Middle frontal gyrus (tissue), 1 donor: ENCODE measurements at regions not wholly inside any gene's neighbourhood (a gene's known extent, or its start where the extent isn't known, plus 50 kb on each side); places are given as distances from the start of the nearest gene placed in this dataset.
A peak's percentile ranks its signal among the peaks of the same experiment; 100 is the strongest.

Experiments
- DNase-seq: peaks from one replicate; pipeline ENCODE4 v3.0.0-alpha.2; 2015; ENCODE audit warnings: low spot score; ENCODE audit errors: extremely low spot score

DNA sequence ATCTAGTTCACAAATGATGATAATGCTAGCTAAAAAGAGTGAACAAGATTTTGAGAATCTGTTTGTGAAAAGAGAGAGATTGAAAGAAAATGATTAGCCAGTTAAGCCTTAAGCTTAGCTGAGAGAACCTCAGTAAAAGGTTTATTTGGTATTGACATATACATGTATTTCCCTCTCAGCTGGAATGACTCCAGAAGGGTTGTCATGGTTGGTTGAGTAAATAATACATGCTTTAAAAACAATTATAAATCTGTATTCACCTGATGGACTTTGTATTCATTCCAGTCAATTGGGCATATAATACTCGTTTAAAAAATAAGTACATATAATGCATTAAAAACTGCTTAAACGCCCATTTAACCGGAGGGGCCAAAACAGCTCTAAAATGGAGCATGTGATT is 181.4 kb downstream of the GRB14 start:
- no peak for DNase-seq

DNA sequence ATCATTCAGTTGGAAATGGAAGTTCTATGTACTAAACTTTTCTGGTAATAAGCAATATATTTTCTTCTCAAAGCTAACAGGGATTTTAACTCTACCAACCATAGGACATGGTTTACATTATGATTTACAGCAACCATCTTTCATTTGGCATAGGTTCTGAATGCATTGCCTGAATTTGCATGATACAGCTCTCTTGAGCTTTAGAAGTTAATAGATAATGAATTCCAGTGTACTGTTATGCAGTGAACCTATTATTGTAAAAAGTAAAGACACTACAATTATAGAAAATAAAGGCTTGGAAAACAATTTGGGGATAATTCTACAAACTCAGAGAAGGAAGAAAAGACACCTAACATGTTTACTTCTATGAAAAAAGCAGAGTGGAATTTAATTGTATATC is 182.0 kb downstream of the GRB14 start:
- DNase-seq: no peak

DNA sequence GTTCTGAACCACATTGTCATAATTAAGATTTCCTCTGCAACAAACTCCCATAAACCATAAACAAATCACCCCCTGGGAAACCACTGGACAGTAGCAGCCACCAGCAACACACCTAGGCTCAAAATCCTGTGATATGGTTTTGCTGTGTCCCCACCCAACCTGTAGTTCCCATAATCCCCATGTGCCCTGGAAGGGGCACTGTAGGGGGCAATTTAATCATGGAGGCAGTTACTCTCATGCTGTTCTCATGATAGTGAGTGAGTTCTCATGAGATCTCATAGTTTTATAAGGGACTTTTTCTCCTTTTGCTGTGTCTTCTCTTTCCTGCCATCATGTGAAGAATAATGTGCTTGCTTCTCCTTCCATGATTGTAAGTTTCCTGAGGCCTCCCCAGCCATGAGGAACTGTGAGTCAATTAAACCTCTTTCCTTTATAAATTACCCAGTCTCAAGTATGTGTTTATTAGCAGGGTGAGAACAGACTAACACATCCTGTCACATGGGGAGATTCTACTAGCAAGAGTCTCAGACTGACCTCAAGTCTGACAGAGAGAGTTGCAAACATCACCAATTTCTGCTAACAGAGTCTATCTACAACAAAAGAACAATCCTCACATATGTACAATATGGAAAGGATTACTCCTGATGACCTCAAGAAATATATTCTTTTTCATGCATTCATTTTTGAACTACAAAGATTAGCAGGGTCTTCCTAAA is 182.6 kb downstream of the GRB14 start:
- DNase-seq: no peak

DNA sequence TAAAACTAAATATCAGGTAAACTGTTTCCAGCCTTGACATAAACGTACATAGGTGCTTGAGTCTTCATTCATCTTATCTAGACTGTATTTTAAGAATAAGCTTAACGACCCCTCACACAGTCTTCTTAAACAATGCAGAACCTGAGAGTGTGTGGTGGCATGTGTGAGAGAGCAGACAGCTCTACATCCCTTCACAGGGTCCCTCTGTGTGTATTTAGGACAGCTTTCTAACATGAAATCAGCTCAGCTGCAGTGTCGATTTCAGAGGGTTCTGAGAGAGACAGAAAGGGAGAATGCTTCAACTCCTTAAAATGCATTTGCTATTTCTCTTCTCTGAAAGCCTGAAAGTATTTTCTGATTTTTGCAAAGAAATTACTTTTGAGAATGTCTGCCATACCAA is 185.2 kb downstream of the GRB14 start:
- DNase-seq: no peak

DNA sequence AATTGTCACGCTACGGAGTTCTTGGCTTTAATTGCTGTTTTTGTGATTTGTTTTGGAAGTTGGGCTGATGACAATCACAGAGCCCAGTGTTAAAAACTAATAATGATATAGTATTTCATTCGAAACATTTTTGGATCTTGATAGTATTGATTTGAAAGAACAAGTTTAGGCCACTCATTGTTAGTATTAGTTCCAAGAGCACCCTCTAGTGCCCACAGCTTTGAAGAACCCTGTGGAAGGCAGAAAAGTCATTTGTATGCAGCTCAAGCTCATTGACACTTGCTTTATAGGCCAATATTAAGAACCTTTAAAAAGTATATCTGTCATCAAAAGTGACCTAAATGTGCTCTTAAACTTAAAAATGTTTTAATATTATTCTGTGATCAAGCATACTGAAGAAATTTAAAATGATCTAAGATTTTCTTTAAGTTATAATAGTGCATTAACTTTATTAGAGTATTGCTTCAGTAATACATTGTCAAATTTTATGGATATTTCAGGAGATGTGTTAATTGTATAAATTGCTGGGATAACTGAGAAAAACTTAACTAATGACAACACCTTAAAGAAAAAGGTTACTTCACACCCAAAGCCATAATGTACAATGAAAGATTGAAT is 191.0 kb downstream of the GRB14 start:
- peak; percentile 42 for DNase-seq

DNA sequence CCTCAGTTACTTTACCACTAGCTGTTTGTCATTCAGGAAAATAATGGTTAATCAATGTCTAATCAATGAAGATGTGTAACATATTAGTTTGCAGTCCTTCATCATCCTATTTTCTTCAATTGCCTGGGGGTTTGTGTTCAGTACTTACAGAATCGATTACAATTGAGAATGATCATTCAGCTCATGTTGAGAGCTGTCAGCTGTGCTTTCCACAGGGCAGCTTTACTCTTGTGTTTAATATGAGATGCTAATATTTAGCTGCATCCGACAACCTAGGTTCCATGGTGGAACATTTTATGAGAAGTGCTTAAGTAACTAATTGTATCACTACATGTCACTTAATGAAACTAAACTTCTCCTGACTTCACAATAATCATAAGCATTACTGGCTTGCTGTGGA is 191.9 kb downstream of the GRB14 start:
- DNase-seq: no peak

DNA sequence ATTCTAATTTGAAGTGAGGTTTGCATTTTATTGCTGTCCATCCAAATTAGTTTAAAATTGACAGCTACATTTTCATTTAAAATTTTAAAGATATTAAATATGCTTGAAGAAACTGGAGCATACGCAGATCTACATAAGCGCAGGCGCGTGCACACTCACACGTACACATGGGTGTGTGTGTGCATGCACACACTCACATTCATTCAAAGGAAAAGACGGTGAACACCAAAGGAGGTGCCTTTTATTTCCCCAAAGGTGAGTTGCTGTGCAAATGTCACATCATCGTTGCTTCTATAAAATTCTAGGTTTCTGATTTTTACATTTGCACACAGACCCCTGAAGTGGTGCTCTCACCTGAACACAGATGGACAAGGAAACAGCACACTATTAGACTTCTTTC is 194.2 kb downstream of the GRB14 start:
- no peak for DNase-seq

DNA sequence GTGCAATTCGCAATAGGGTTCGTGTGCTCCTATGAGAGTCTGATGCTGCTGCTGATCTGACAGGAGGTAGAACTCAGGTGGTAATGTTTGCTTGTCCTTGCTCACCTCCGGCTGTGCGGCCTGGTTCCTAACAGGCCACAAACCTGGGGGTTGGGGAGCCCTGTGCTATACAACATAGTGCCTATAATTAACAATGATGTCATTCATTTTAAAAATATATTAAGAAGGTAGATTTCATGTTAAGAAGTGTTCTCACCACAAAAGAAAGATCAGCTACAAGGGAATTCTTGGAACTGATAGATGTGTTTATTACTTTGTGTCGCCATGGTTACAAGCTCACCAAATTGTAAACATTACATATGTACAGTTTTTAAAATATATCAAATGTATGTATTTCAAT is 200.5 kb downstream of the GRB14 start:
- no peak for DNase-seq

DNA sequence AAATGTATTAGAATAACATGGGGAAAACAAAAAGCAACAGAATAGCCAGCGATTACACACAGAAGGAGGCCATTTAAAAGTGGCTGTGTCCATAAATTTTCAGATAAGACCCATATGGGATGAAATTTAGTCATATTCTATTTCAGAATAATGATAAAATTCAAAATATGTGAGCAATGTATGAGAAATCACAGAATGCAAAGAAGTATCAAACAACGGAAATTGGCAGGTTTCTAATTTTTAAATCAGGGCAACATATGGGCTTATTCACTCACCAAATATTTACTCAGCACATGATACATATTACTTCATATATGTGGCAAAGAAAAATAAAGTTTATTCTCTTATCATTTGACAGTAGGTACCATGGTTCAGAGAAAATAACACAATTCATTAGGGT is 208.5 kb downstream of the GRB14 start:
- no peak for DNase-seq

DNA sequence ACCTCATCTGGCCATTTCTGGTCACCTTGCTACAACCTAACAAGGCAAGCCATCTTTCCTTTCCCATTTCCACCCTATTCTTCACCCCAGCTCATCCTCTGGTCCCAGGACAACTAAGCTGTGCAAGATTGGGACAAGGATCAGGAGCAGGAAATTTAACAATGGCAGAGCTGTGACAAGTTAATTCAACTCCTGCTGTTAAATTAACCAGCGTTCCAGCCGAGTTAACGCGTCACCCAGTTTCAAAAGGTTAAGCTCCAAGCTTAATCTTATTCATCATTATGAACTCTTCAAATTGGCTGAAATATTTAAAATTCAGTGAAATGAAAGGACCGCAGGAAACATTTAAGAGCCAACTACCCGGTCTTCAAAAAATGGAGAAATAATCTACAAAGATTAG is 231.9 kb downstream of the GRB14 start:
- DNase-seq: no peak

DNA sequence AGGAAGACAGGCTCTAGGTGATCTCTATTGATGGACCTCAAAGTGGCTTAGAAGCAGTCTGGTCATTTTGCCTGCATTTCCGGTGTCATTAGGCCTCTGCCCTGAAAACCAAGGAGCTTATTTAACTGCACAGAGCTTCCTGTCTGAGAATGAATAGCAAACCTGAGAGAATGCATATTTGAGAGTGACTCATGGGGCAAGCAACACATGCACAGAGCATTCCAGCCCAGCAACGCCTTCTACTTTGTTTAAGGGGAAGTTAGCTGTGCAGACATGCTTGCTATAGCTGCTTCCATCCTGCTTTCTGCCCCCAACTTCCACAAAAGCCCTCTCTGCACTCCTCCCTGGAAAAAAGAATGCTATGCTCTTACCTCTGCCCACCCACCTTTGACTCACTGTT is 232.8 kb downstream of the GRB14 start:
- no peak for DNase-seq

DNA sequence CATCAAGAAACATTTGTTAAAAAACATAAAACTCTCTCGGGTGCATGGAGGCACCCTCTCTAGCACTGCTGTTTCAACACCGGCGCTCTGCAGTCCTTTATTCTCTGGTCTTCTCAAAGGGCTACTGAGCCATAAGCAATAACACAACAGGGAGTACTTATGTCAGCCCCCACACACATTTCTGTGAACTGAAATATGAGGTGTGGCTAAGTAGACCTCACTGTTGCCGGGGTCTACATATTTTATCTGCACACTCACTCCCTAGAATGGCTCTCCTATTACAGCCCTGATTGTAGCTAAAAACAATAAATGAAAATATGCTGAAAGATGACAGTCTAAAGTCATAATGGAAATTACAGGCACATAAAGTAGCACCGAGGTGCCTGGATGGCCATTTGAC is 235.1 kb downstream of the GRB14 start:
- DNase-seq: no peak

DNA sequence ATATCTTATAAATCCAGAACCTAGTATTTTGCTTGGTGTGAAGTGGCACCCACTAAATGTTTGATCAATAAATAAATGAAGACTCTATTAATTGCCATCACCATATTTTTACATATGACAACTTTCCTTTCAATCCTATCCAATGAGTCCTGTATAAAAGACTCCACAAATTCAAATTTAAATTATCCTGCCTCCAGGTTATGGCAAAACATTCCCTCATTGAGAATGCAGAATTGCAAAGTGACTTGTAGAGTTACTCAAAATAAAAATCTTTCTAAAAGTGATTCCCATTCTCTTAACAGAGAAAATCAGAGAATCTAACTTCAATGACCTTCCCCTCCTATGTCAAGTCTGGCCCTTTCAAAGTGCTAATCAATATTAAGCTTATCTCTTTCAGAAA is 236.8 kb downstream of the GRB14 start:
- no peak for DNase-seq

DNA sequence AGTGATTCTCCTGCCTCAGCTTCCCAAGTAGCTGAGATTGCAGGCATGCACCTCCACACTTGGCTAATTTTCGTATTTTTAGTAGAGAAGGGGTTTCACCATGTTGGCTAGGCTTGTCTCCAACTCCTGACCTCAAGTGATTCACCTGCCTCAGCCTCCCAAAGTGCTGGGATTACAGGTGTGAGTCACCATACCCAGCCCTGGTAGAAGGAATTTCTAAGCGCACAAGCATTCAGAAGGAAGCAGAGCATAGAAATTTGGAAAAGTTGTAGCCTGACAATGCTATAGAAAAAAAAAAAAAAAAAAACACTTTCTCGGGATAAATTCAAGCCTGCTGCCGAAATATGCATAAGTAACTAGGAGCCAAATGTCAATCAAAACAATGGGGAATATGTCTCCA is 249.4 kb downstream of the GRB14 start:
- no peak for DNase-seq

DNA sequence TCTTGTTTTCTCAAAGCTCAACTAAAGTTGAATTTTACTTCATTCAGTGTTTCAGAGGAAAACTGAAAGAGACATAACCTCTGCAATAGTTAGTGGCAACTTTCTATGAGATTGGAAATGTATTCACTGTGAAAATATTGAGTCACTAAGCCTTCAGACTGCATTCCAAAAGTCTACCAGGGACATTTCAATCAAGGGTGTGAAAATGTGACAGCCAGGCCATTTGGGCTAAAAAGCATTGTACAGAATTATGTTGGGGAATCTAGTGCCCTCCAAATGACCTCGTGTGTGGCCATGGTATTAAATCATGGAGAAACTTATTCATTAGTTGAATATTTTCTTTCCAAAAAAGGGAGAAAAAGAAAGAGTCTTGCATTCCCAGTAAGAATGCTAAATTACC is 251.9 kb downstream of the GRB14 start:
- no peak for DNase-seq

DNA sequence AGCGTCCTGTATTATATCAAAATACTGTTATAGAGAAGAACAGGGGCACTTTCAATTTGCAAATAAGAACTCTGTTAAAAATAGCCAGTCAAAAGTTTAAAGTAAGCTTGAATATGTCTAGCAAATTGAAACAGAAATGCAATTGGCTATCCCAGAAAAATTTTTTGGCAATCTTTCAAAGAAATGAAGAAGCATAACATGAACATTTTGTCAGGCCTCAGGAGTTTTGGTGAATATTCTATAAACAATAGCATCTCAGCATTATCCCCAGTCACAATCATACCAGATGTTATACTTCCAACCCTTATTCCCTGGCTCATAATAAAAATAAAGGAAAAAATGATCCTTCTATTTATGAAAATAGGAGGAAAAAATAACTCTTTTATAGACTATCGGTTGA is 252.4 kb downstream of the GRB14 start:
- DNase-seq: no peak

DNA sequence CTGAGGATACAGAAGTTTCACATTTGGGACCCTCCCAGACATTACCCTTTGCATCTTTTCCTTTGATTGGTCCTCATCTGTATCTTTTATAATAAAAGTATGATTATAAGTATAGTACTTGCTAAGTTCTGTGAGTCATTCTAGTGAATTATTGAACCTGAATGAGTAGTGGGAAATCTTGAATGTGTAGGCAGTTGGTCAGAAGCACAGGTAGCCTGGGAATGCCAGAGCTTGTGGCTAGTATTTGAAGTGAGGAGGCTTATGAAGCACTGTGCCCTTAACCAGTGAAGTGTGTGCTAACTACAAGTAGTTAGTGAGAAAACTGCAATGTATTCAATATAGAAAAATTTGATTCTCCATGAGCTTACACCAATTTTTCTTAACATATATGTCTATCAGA is 257.6 kb downstream of the GRB14 start:
- no peak for DNase-seq

DNA sequence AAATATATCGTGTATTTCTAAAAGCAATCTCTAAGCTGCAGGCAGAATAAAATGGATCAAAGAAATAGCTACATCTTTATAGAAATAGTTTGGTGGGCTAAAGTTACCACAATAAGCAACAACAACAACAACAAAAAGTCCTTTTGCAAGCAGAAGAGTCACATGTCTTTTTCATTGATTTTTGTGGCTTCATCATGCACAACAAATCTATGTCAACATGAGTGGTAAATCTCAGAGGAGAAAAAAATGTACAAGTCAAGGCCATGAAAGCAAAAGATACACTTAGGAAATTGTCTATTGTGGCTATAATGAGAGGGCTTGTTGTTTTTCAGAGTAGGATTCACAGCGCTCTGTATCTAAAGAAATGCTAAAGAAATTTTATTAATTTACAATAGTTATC is 269.7 kb downstream of the GRB14 start:
- no peak for DNase-seq

DNA sequence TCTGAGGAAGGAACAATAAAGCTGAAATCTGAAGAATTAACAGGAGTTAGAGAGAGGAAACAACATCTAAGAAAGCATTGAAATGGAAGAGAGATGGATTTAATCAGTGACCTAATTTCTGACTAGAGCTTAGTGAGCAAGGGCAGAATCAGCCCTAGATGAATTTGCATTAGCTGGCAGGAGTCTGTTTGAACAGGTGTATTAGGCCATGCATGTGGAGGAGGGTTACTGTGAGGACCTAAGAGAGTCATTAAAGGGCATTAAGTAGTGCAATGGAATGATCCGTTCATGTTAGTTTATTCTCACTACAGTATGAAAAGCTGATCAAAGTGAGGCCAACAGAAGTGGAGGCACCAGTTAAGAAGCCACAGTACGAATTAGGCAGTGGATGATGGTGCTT is 285.3 kb downstream of the GRB14 start:
- no peak for DNase-seq

DNA sequence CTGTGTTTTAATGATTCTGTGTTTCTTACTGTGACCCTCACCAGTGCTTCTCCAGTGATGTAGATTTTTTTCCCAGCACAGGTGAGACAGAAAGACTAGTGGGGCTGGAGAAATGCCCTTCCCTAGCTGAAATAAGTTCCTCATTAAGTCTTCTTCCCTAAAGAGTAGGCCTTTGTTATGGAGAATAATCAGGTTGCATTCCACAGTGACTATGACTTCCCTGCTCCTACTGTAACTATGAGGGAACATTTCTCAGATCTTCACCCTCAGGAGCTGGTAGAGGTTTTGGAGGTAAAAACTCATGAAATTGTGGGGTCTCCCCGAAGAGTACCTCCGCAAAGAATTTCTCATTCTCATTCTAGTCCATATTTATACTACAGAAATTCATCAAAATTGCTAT is 286.2 kb downstream of the GRB14 start:
- no peak for DNase-seq

DNA sequence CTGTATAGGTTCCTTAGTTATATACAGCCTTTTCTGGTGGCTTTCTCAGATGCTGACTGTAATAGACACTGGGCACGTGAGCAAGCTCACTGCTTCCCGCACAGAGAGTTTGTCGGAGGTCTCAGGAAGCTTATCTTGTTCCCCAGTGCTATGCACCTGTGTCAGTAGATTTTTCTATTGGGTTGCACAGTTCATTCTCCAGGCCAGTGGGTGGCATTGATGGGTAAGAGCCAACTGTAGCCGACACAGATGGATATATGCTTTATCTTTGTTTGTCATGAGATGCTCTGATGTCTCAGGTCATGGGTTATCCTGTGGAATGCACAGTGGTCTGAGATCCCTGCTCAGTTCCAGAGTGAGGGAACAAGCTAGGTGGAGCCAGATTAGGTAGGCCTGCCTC is 293.0 kb downstream of the GRB14 start:
- no peak for DNase-seq

DNA sequence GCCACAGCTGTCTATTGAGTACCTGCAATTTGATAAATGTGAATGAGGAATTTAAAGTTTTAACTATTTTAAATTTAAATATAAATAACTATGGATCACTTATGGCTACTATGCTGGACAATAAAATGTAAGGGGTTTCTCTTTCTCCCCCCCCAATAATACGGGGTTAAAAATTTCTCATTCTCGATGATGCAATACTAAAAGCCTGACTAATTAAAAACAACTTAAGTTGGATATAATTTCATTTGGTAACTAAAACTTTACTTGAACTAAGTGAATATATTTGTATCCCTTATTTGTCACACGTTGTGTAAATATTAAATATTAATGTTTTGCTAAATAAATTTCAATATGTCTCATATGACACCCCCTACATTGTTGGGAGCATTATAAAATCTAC is 297.3 kb downstream of the GRB14 start:
- no peak for DNase-seq

DNA sequence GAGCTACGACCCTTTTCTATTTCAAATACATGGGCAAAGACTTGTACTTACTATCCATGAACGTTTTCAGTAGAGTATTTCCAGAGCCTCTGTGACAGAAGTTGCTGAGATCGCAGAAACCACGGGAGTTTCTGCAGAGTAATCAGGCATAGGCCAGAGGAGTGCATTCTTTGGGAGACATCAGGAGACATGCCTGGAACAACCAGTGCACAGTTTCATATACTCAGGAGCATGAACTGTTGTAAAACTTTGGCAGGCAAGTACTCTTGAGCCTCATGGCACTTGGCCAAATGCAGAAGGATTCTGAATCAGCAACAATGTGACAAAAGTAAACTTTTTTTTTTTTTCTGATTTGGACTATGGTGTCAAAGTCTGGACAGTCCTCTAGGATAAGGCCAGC is 307.1 kb downstream of the GRB14 start:
- DNase-seq: no peak

DNA sequence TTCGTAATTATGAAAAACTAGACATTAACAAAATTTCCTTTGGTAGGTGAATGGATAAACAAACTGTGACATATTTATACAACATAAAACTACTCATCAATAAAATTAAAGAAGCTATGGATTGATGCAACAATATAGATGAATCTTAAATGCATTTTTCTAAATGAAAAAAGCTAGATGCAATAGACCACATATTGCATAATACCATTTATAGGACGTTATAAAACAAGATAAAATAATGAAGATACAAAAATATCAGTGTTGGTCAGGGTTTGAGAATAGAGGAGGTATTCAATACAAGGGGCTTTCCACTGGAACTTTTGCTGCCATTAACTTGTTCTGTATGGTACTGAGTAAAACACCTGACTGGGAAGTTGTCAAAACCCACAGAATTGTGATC is 314.4 kb downstream of the GRB14 start:
- DNase-seq: no peak
